ACC112 (cell line): ENCODE measurements at regions not wholly inside any gene's neighbourhood (a gene's known extent, or its start where the extent isn't known, plus 50 kb on each side); places are given as distances from the start of the nearest gene placed in this dataset.
"Not testable (repeated sequence)": the region's sequence is repeated elsewhere in the genome, so short reads cannot be mapped to it uniquely, and the experiment has no call there.

Source experiments
- H2AFZ ChIP-seq: fragments of 200-600 bp; sonication (generic); one replicate; pipeline ENCODE4 v1.6.0; 2017; ENCODE audit warnings: antibody characterized with exemption, low read length; ENCODE audit not compliant: unreplicated experiment
- H3K27ac ChIP-seq: fragments of 200-600 bp; sonication (generic); 2 replicates; pipeline ENCODE4 v1.5.1; 2014; ENCODE audit warnings: low read depth, mild to moderate bottlenecking, antibody characterized with exemption, low read length, moderate library complexity
- H3K27me3 ChIP-seq: fragments of 200-600 bp; sonication (generic); 2 replicates; pipeline ENCODE4 v1.6.1; 2014; ENCODE audit warnings: mild to moderate bottlenecking, antibody characterized with exemption, low read length, moderate library complexity, mixed read lengths; ENCODE audit not compliant: insufficient read depth
- H3K36me3 ChIP-seq: fragments of 200-600 bp; sonication (generic); 2 replicates; pipeline ENCODE4 v1.6.1; 2016; ENCODE audit warnings: mild to moderate bottlenecking, antibody characterized with exemption, low read length, moderate library complexity, mixed read lengths; ENCODE audit not compliant: insufficient read depth
- H3K4me1 ChIP-seq: fragments of 200-600 bp; sonication (generic); one replicate; pipeline ENCODE4 v1.6.1; 2016; ENCODE audit warnings: low read length, mixed read lengths; ENCODE audit not compliant: insufficient read depth, unreplicated experiment, control insufficient read depth
- H3K4me3 ChIP-seq: fragments of 200-600 bp; sonication (generic); 2 replicates; pipeline ENCODE4 v1.5.1; 2014; ENCODE audit warnings: mild to moderate bottlenecking, low read depth, low read length
- H3K79me2 ChIP-seq: fragments of 200-600 bp; sonication (generic); one replicate; pipeline ENCODE4 v1.6.0; 2016; ENCODE audit warnings: low read length; ENCODE audit not compliant: control insufficient read depth, unreplicated experiment, insufficient read depth

DNA sequence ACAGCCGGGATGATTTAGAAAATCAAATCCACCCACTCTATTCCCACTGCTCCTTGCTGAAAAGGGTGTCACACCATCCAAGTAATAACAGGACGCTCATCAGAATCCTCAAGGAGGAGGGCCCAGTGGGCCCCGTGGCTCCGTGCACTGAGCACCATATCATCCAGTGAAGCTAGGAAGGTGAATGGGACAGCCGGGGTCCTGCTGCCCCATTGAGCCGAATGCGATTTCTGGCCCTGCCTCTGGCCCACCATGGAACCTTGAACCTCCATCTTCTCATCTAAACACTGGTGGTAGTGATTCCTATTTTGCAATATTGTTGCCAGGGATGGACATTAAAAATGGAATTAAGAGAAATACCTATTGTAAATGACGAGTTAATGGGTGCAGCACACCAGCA, 99.1 kb upstream of the SLC6A11 start:
- Histone ChIP-seq H3K4me3 (no peak overlapping the region), H3K36me3 (no peaks in the 10 kb centered on the region), H3K79me2 (no peaks in the 10 kb centered on the region), H2AFZ (no peak overlapping the region), H3K27me3 (peaks cover 84% of the 10 kb centered on the region), H3K4me1 (no peaks in the 10 kb centered on the region), H3K27ac (no peak overlapping the region)

- no peak overlapping the region for H3K4me3 ChIP-seq
- H3K79me2 ChIP-seq, result no peaks in the 10 kb centered on the region
- no peaks in the 10 kb centered on the region for H3K4me1 ChIP-seq
- no peak overlapping the region for H2AFZ ChIP-seq
- H3K36me3 ChIP-seq, result no peaks in the 10 kb centered on the region
- no peak overlapping the region for H3K27ac ChIP-seq
- peaks cover 84% of the 10 kb centered on the region for H3K27me3 ChIP-seq
These were observed 98.3 kb upstream of the SLC6A11 start for GRCh38 chr3:10717756-10718155.

- Histone ChIP-seq H3K27ac (no peak overlapping the region), H3K4me1 (no peaks in the 10 kb centered on the region), H3K4me3 (no peak overlapping the region), H3K36me3 (no peaks in the 10 kb centered on the region), H3K27me3 (peaks cover 81% of the 10 kb centered on the region), H2AFZ (no peak overlapping the region), H3K79me2 (no peaks in the 10 kb centered on the region)
These were observed 94.9 kb upstream of the SLC6A11 start for GRCh38 chr3:10721101-10721500.

GRCh38 chr3:10722911-10723310, 93.1 kb upstream of the SLC6A11 start:
- no peaks in the 10 kb centered on the region for H3K36me3 ChIP-seq
- no peak overlapping the region for H3K27ac ChIP-seq
- H3K4me1 ChIP-seq, result no peaks in the 10 kb centered on the region
- H3K79me2 ChIP-seq, result no peaks in the 10 kb centered on the region
- no peak overlapping the region for H3K4me3 ChIP-seq
- H2AFZ ChIP-seq, result no peak overlapping the region
- peaks cover 80% of the 10 kb centered on the region for H3K27me3 ChIP-seq

GRCh38 chr3:10723991-10724390, 92.0 kb upstream of the SLC6A11 start:
- Histone ChIP-seq H3K27ac (no peak overlapping the region), H3K36me3 (no peaks in the 10 kb centered on the region), H2AFZ (no peak overlapping the region), H3K4me3 (no peak overlapping the region), H3K79me2 (no peaks in the 10 kb centered on the region), H3K27me3 (peaks cover 86% of the 10 kb centered on the region), H3K4me1 (no peaks in the 10 kb centered on the region)

DNA sequence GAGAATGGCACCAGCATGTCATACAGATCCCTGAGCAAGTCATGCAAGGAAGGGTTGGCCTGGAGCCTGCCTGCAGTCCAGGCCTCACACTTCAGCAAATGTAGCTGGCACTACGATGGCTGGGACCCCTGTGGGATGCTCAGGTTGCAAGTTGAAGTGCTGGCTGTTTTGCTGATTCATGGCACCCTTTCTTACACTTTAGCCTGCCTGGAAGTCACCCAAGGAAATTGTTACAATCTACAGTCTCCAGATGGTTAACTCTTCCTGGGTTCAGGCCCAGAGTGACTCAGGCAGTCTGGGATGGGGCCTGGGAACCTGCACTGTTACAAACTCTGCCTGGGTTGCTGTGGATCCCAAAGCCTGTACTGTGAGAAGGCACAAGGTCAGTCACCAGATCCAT, 91.0 kb upstream of the SLC6A11 start:
- H3K4me3 ChIP-seq, result no peak overlapping the region
- H3K4me1 ChIP-seq, result no peaks in the 10 kb centered on the region
- H2AFZ ChIP-seq, result no peak overlapping the region
- no peaks in the 10 kb centered on the region for H3K79me2 ChIP-seq
- peaks cover 87% of the 10 kb centered on the region for H3K27me3 ChIP-seq
- no peak overlapping the region for H3K27ac ChIP-seq
- H3K36me3 ChIP-seq, result no peaks in the 10 kb centered on the region

GRCh38 chr3:10725846-10726245, 90.2 kb upstream of the SLC6A11 start:
- Histone ChIP-seq H3K79me2 (no peaks in the 10 kb centered on the region), H3K36me3 (no peaks in the 10 kb centered on the region), H3K4me1 (no peaks in the 10 kb centered on the region), H3K27me3 (peaks cover 80% of the 10 kb centered on the region), H2AFZ (no peak overlapping the region), H3K4me3 (no peak overlapping the region), H3K27ac (no peak overlapping the region)

GRCh38 chr3:10726787-10727186, 89.2 kb upstream of the SLC6A11 start:
- H3K4me1 ChIP-seq, result no peaks in the 10 kb centered on the region
- H3K27me3 ChIP-seq, result peaks cover 70% of the 10 kb centered on the region
- H3K27ac ChIP-seq, result no peak overlapping the region
- no peak overlapping the region for H3K4me3 ChIP-seq
- H2AFZ ChIP-seq, result no peak overlapping the region
- no peaks in the 10 kb centered on the region for H3K36me3 ChIP-seq
- no peaks in the 10 kb centered on the region for H3K79me2 ChIP-seq

DNA sequence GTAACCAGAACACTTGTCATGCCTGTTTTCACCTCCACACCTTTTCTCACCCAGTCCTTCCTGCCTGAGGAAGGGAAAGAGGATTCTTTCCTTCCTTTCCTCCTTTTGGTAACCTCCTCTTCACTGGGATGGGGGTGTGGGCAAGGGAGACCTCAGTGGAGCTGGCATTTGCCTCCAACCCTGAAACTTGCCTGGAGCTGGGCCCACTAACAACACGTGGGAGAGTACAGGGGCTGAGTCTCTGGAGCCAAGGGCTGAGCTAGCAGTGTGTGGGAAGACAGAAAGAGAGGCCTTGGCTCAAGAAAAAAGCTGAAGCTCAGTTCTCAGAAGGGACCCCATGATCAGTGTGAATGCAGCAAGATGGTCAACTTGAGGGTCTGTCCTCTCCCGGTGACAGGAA, 86.6 kb upstream of the SLC6A11 start:
- no peak overlapping the region for H3K4me3 ChIP-seq
- peaks cover 56% of the 10 kb centered on the region for H3K27me3 ChIP-seq
- H3K27ac ChIP-seq, result no peak overlapping the region
- H3K36me3 ChIP-seq, result no peaks in the 10 kb centered on the region
- no peak overlapping the region for H2AFZ ChIP-seq
- H3K4me1 ChIP-seq, result no peaks in the 10 kb centered on the region
- no peaks in the 10 kb centered on the region for H3K79me2 ChIP-seq

- Histone ChIP-seq H3K79me2 (no peaks in the 10 kb centered on the region), H2AFZ (no peak overlapping the region), H3K27ac (no peak overlapping the region), H3K27me3 (peaks cover 42% of the 10 kb centered on the region), H3K36me3 (no peaks in the 10 kb centered on the region), H3K4me1 (no peaks in the 10 kb centered on the region), H3K4me3 (no peak overlapping the region)
These were observed 83.7 kb upstream of the SLC6A11 start for GRCh38 chr3:10732292-10732691.

- Histone ChIP-seq H3K27me3 (peaks cover 45% of the 10 kb centered on the region), H3K4me3 (no peak overlapping the region), H3K4me1 (no peaks in the 10 kb centered on the region), H3K79me2 (no peaks in the 10 kb centered on the region), H2AFZ (no peak overlapping the region), H3K27ac (no peak overlapping the region), H3K36me3 (no peaks in the 10 kb centered on the region)
These were observed 82.7 kb upstream of the SLC6A11 start for GRCh38 chr3:10733297-10733696.

GRCh38 chr3:10736444-10736843, 79.6 kb upstream of the SLC6A11 start:
- not testable (repeated sequence) for H3K36me3 ChIP-seq, H3K4me3 ChIP-seq, H2AFZ ChIP-seq, H3K4me1 ChIP-seq, H3K27ac ChIP-seq, H3K79me2 ChIP-seq
- H3K27me3 ChIP-seq, result peaks cover 57% of the 10 kb centered on the region
